ENCODE measurements at regions not wholly inside any gene's neighbourhood (a gene's known extent, or its start where the extent isn't known, plus 50 kb on each side); places are given as distances from the start of the nearest gene placed in this dataset.

DNA sequence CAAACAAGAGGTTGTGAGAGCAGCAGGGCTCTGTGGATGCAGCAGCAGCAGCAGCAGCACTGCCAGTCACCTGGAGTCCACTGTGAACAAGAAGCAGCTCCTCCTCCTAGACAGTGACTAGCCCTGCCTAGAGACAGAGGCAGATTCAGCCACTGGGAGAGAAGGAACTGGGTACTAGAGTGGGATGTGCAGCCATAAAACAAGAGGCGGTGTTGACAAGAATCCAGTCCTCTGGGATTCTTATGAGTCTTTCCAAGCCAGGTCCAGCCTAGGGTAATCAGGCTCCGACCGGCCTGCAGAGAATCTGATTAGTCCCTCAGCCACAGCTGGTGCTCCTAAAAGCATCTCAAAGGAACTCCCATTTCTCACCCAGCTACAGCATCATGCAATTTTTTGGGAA lies 83.9 kb upstream of the USP47 start:
- DNase-seq (ENCODE audit: low read depth), result no peak
- TF ChIP-seq, protein P1, sequence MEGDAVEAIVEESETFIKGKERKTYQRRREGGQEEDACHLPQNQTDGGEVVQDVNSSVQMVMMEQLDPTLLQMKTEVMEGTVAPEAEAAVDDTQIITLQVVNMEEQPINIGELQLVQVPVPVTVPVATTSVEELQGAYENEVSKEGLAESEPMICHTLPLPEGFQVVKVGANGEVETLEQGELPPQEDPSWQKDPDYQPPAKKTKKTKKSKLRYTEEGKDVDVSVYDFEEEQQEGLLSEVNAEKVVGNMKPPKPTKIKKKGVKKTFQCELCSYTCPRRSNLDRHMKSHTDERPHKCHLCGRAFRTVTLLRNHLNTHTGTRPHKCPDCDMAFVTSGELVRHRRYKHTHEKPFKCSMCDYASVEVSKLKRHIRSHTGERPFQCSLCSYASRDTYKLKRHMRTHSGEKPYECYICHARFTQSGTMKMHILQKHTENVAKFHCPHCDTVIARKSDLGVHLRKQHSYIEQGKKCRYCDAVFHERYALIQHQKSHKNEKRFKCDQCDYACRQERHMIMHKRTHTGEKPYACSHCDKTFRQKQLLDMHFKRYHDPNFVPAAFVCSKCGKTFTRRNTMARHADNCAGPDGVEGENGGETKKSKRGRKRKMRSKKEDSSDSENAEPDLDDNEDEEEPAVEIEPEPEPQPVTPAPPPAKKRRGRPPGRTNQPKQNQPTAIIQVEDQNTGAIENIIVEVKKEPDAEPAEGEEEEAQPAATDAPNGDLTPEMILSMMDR (conservative IDR thresholded peaks at IDR 0.05; ENCODE audit: low read depth, low read length), result no peak
- no peak overlapping the region for H3K4me3 ChIP-seq (ENCODE audit: low read length)

DNA sequence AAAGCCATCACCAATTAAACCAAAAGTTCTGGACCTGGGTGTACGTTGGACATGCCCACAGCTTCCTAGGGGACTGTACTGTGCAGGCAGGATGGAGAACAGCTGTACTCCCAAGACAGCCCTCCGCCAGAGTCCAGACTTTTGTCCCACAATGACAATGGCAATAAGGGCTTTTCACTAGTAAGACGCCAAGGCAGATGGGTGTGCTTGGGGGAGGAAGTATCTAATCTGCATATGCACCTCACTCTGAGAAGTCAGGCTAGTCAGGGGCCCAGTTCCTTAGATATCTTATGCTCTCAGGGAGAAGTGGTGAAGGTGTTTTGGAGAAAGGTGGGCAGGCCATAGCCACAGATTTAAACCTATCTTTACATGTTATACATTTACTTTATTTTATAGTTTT lies 85.1 kb upstream of the USP47 start:
- H3K4me3 ChIP-seq (ENCODE audit: low read length), result no peak overlapping the region
- DNase-seq (ENCODE audit: low read depth), result no peak
- TF ChIP-seq, protein P1 (conservative IDR thresholded peaks at IDR 0.05; ENCODE audit: low read depth, low read length), result no peak

DNA sequence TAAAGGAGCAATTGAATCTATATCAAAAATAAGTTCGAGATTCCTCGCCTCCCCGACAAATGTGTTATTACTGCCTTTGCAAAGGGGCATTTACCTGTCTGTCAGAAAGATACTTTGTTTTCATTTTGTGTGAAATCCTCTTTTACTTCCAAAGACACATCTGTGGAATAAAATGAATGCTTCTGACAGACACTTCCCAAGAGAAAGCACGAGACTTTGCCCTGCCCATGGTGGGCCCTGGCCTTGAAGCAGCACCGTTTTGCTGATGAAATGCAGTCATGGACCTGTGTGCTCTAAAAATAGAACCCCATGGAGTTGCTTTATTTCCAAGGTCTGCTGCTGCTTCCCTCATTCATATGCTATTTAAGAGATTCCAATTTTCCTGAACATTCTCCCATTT lies 85.9 kb upstream of the USP47 start:
- DNase-seq (ENCODE audit: low read depth), result no peak
- TF ChIP-seq, protein P1 (conservative IDR thresholded peaks at IDR 0.05; ENCODE audit: low read depth, low read length), result no peak
- no peak overlapping the region for H3K4me3 ChIP-seq (ENCODE audit: low read length)

DNA sequence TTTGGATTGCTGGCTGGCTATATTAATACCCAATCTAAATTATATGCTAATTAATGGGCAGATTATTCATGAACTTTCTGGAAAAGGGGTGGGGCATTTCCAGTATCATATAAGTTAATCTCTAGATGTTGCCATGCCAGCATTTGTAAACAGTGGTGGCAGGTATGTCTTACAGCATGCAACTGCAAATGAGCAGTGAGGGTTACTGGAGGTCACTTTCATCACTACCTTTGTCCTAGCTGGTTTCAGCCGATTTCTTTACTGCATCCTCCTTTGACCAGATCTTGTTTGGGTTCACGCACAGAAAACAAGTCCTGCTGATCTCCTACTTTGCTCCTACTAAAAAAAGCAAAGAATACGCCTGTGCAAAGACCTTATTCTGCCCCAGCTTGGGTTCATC lies 89.1 kb upstream of the USP47 start:
- no peak for DNase-seq (ENCODE audit: low read depth)
- no peak overlapping the region for H3K4me3 ChIP-seq (ENCODE audit: low read length)
- TF ChIP-seq, protein P1 (conservative IDR thresholded peaks at IDR 0.05; ENCODE audit: low read depth, low read length), result no peak

DNA sequence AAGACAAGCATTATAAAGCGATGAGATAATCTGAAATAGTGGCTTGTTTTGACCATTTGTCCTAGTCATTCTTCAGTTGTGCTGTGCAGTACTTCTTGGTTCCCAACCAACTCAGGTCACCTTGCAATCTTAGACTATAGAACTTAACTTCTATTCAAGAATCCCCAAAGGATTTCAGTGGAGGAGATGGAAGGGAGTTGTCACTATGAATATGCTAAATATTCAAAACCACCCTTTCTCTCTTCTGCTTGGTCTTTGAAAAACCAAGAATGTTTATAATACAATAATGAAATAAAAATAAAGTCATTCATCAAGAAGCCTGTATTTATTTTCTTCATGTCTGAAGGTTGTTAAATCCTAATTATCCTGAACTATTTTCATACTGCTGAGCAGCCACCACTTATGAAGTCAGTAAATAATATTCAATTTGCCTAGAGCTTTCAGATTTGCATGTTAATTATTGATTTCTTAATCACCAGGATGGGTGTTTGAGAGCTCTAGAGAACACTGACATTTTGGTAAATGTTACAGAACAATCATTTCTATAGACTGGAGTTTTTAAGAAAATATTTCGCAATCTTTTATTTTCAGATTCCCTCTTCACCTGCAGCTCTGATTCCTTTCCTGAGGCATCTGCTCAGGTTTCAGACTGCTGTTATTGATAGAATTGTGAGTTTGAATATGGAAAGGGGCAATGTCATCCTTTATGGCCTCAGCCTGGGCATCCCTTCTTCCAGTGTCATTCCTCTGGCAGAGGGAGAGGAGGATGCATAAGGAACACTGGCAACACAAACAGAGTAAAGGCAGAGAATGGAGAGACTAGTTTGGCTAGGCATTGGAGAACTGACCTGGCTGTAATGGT lies 91.5 kb upstream of the USP47 start:
- no peak for DNase-seq (ENCODE audit: low read depth)
- TF ChIP-seq, protein P1 (conservative IDR thresholded peaks at IDR 0.05; ENCODE audit: low read depth, low read length), result no peak
- no peak overlapping the region for H3K4me3 ChIP-seq (ENCODE audit: low read length)

DNA sequence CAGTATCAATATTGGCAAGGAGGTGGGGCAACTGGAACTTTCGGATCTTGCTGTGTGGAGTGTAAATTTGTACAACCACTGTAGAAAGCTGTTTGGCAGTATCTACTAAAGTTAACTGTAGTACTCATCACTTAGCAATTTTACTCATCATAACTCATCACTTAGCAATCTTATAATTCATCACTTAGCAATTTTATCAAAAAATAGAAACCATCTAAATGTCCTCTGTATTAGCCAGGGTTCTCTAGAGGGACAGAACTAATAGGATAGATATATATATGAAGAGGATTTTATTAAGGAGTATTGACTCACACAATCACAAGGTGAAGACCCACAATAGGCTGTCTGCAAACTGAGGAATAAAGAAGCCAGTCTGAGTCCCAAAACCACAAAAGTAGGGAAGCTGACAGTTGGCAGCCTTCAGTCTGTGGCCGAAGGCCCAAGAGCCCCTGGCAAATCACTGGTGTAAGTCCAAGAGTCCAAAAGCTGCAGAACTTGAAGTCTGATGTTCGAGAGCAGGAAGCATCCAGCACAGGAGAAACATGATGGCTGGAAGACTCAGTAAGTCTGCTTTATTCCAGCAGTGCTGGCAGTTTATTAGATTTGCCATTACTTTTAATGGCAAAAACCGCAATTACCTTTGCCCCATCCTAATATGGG lies 92.9 kb upstream of the USP47 start:
- no peak overlapping the region for H3K4me3 ChIP-seq (ENCODE audit: low read length)
- TF ChIP-seq, protein P1 (conservative IDR thresholded peaks at IDR 0.05; ENCODE audit: low read depth, low read length), result no peak
- DNase-seq (ENCODE audit: low read depth), result no peak

DNA sequence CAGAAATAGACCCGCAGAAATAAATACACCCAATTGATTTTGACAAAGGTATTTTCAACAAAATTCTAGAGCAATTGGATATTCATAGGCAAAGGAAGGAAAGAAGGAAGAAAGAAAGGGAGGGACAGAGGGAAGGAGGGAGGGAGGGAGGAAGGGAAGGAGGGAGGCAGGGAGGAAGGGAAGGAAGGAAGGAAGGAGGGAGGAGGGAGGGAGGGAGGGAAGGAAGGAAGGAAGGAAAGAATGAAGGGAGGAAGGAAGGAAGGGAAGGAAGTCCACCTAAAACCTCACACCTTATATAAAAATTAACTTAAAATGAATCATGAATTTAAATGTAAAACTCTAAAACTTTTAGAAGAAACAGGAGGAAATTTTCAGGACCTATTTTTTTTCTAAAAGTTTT lies 94.2 kb upstream of the USP47 start:
- no peak for DNase-seq (ENCODE audit: low read depth)
- H3K4me3 ChIP-seq (ENCODE audit: low read length), result no peak overlapping the region
- TF ChIP-seq, protein P1 (conservative IDR thresholded peaks at IDR 0.05; ENCODE audit: low read depth, low read length), result no peak

Data from retinal pigment epithelial cell (primary cell).